ENCODE measurements at regions not wholly inside any gene's neighbourhood (a gene's known extent, or its start where the extent isn't known, plus 50 kb on each side); places are given as distances from the start of the nearest gene placed in this dataset.

DNA sequence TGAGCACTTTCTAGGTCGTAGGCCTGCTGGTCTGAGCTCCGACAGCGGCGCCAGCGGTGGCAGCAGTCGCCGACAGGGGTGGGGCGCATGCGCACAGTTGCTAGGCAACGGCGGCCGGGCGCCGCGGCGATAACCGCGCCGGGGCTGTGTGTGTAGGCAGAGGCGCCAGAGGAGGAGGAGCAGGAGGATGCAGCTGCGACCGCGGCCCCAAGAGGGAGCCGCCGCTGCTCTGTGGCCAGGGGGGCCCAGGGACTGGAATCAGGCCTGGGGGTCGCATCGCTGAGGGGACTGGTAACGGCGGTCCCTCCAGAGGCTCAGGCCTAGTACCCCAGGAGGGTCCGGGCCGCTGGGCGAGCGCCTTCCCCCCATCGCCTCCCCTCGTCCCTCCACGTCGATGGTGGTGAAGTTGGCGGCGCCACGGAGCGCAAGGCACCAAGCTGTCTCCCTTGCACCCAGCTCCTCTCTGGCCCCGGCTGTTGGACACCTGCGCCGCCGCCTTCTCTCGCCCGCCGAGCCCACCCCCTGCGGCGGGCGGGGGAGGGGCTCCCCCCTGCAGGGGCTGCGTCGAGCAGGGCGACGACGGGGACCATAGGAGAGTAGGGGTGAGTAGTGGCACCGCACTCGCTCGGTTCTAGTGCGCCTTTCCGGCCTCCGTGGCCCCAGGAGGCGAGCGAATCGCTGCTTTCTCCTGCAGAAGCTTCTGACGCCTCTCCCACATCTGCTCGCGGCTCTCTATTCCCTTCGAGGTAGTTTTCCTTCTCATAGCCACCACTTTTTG lies 58.6 kb upstream of the ZC4H2 start, which contains the start of gene ZC3H12B:
TSS of gene ZC3H12B (plus strand) at position 159 of the 778 bp plus-strand sequence.
- Histone ChIP-seq H3K36me3 (ENCODE audit: control insufficient read depth, insufficient read depth, low read length) (no peaks in the 10 kb centered on the region), H3K4me3 (ENCODE audit: extremely low read depth, insufficient read depth, low read length, poor library complexity, severe bottlenecking) (peak within 1 kb of the TSS; percentile 45), H3K9me3 (ENCODE audit: control insufficient read depth, low read length) (no peaks in the 10 kb centered on the region), H3K4me1 (ENCODE audit: control insufficient read depth, insufficient read depth, low read length, poor library complexity, severe bottlenecking) (no peaks in the 10 kb centered on the region), H3K27ac (ENCODE audit: low read depth, low read length, severe bottlenecking) (peak within 1 kb of the TSS; percentile 86)
- WGBS, 2 experiments (ENCODE audit: insufficient coverage in 2 of 2): 0% methylated on average over 4 to 25 of the region's 69 CpGs

DNA sequence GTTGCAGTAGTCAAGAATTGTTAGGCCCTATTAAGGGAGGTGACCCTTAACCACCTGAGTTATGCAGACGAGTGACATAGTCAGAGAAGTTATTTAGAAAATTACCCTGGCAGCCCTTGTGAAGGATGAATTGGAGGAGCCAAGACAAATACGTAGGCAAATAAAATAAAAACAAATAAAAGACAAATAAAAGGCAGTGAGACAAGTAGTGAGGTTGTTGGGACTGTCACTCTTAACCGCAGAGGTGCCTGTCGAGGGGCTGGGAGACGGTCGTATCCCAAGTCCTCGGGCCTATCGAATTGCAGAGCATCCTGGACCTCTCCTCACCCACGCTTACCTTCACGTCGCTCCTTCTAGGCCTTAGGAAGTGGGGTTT lies 58.0 kb upstream of the ZC4H2 start:
- H3K4me3 ChIP-seq (ENCODE audit: extremely low read depth, insufficient read depth, low read length, poor library complexity, severe bottlenecking): peak overlapping the region; percentile 45
- no peaks in the 10 kb centered on the region for H3K36me3 ChIP-seq (ENCODE audit: control insufficient read depth, insufficient read depth, low read length)
- 21% methylated on average over 6 of the region's 11 CpGs; no CpG with 5 or more reads in 1 of the 2 experiments for WGBS, 2 experiments (ENCODE audit: insufficient coverage in 2 of 2)
- peak overlapping the region; percentile 52 for H3K27ac ChIP-seq (ENCODE audit: low read depth, low read length, severe bottlenecking)
- no peaks in the 10 kb centered on the region for H3K4me1 ChIP-seq (ENCODE audit: control insufficient read depth, insufficient read depth, low read length, poor library complexity, severe bottlenecking)
- no peaks in the 10 kb centered on the region for H3K9me3 ChIP-seq (ENCODE audit: control insufficient read depth, low read length)

Measured in mesodermal cell (in vitro differentiated cells).